SH-SY5Y (cell line): ENCODE measurements at regions not wholly inside any gene's neighbourhood (a gene's known extent, or its start where the extent isn't known, plus 50 kb on each side); places are given as distances from the start of the nearest gene placed in this dataset.

ENCODE experiments used
- GATA2 ChIP-seq: IDR thresholded peaks from 2 replicates; pipeline ENCODE4 v1.6.1; 2011; ENCODE audit warnings: mild to moderate bottlenecking, low read depth, low read length
- GATA3 ChIP-seq: IDR thresholded peaks from 2 replicates; pipeline ENCODE4 v1.6.1; 2011; ENCODE audit warnings: low read depth, mild to moderate bottlenecking, low read length, moderate library complexity

GRCh38 chr5:158456756-158457155 lies 597.8 kb upstream of the CLINT1 start:
- TF ChIP-seq GATA2 (no peak), GATA3 (no peak)
